MM.1S (cell line): ENCODE measurements at regions not wholly inside any gene's neighbourhood (a gene's known extent, or its start where the extent isn't known, plus 50 kb on each side); places are given as distances from the start of the nearest gene placed in this dataset.

Source experiments
- DNase-seq: peaks from one replicate; pipeline ENCODE4 v3.0.0-alpha.2; 2015
- H2AFZ ChIP-seq: fragments of 300-600 bp; sonication (generic); 2 replicates; pipeline ENCODE4 v1.6.0; 2016; ENCODE audit warnings: antibody characterized with exemption, low read length
- H3F3A ChIP-seq: fragments of 300-600 bp; sonication (generic); 2 replicates; pipeline ENCODE4 v1.6.1; 2016; ENCODE audit warnings: mild to moderate bottlenecking, antibody characterized with exemption, low read length, moderate library complexity, mixed read lengths; ENCODE audit not compliant: insufficient read depth
- H3K27ac ChIP-seq: fragments of 300-600 bp; sonication (generic); 2 replicates; pipeline ENCODE4 v1.5.1; 2016; ENCODE audit warnings: mild to moderate bottlenecking, low read length
- H3K27me3 ChIP-seq: fragments of 300-600 bp; sonication (generic); replicated peaks from 2 replicates; pipeline ENCODE4 v1.6.0; 2016; ENCODE audit warnings: low read length; ENCODE audit not compliant: insufficient read depth
- H3K36me3 ChIP-seq: fragments of 300-600 bp; sonication (generic); replicated peaks from 2 replicates; pipeline ENCODE4 v1.6.1; 2016; ENCODE audit warnings: mild to moderate bottlenecking, low read length, mixed read lengths; ENCODE audit not compliant: insufficient read depth
- H3K4me1 ChIP-seq: fragments of 300-600 bp; sonication (generic); 2 replicates; pipeline ENCODE4 v1.6.1; 2016; ENCODE audit warnings: low read length, mixed read lengths
- H3K4me2 ChIP-seq: fragments of 300-600 bp; sonication (generic); 2 replicates; pipeline ENCODE4 v1.6.0; 2016; ENCODE audit warnings: low read depth, low read length
- H3K4me3 ChIP-seq: fragments of 300-600 bp; sonication (generic); 2 replicates; pipeline ENCODE4 v1.5.1; 2016; ENCODE audit warnings: low read length, mixed read lengths
- H3K79me2 ChIP-seq: fragments of 300-600 bp; sonication (generic); 2 replicates; pipeline ENCODE4 v1.6.1; 2016; ENCODE audit warnings: mixed run types, low read length, mixed read lengths
- H3K9ac ChIP-seq: fragments of 300-600 bp; sonication (generic); 2 replicates; pipeline ENCODE4 v1.6.1; 2016; ENCODE audit warnings: low read length, mixed read lengths
- H3K9me2 ChIP-seq: fragments of 300-600 bp; sonication (generic); replicated peaks from 2 replicates; pipeline ENCODE4 v1.6.1; 2016; ENCODE audit warnings: mild to moderate bottlenecking, low read length, mixed read lengths; ENCODE audit not compliant: insufficient read depth
- H3K9me3 ChIP-seq: fragments of 300-600 bp; sonication (generic); replicated peaks from 2 replicates; pipeline ENCODE4 v1.6.1; 2016; ENCODE audit warnings: mild to moderate bottlenecking, low read length, mixed read lengths; ENCODE audit not compliant: insufficient read depth
- H4K20me1 ChIP-seq: fragments of 300-600 bp; sonication (generic); 2 replicates; pipeline ENCODE4 v1.6.1; 2016; ENCODE audit warnings: mild to moderate bottlenecking, low read length, moderate library complexity, mixed read lengths; ENCODE audit not compliant: insufficient read depth
- CTCF ChIP-seq: fragments of 300-600 bp; sonication (generic); IDR thresholded peaks from 2 replicates; pipeline ENCODE4 v1.5.1; 2016; ENCODE audit warnings: antibody characterized with exemption, low read length, mixed read lengths
- EZH2 ChIP-seq: fragments of 300-600 bp; sonication (generic); optimal IDR thresholded peaks from 2 replicates; pipeline ENCODE3; 2017; ENCODE audit warnings: low read depth, mild to moderate bottlenecking, antibody characterized with exemption, low read length, mixed read lengths
- EZH2phosphoT487 ChIP-seq: fragments of 300-600 bp; sonication (generic); IDR thresholded peaks from 2 replicates; pipeline ENCODE4 v1.6.1; 2018; ENCODE audit warnings: antibody characterized with exemption, low read length

GRCh38 chr14:105853089-105853906 lies 326.9 kb downstream of the TMEM121 start:
- no peaks in the 10 kb centered on the region for H3K36me3 ChIP-seq
- H2AFZ ChIP-seq, result no peak overlapping the region
- no peaks in the 10 kb centered on the region for H3K4me1 ChIP-seq
- H3K9me3 ChIP-seq, result no peaks in the 10 kb centered on the region
- no peak overlapping the region for H3K27ac ChIP-seq
- H3K79me2 ChIP-seq, result peaks cover 6% of the 10 kb centered on the region
- H4K20me1 ChIP-seq, result no peaks in the 10 kb centered on the region
- 0 out of 2 replicates have a peak, but pooled peaks cover 2% of the 10 kb centered on the region for H3F3A ChIP-seq
- TF ChIP-seq EZH2 (no peak), EZH2phosphoT487 (no peak), CTCF (no peak)
- no peaks in the 10 kb centered on the region for H3K27me3 ChIP-seq
- no peaks in the 10 kb centered on the region for H3K9me2 ChIP-seq
- no peak overlapping the region for H3K4me2 ChIP-seq
- DNase-seq, result no peak
- no peak overlapping the region for H3K9ac ChIP-seq
- no peak overlapping the region for H3K4me3 ChIP-seq

GRCh38 chr14:105853907-105854599 lies 327.7 kb downstream of the TMEM121 start:
- Histone ChIP-seq H3K4me2 (no peak overlapping the region), H3K4me3 (no peak overlapping the region), H4K20me1 (no peaks in the 10 kb centered on the region), H2AFZ (no peak overlapping the region), H3K9me2 (no peaks in the 10 kb centered on the region), H3K27me3 (no peaks in the 10 kb centered on the region), H3K4me1 (no peaks in the 10 kb centered on the region), H3K36me3 (no peaks in the 10 kb centered on the region), H3K79me2 (peaks cover 14% of the 10 kb centered on the region), H3F3A (peaks cover 5% of the 10 kb centered on the region), H3K9ac (no peak overlapping the region), H3K9me3 (no peaks in the 10 kb centered on the region), H3K27ac (no peak overlapping the region)
- no peak for TF ChIP-seq CTCF
- TF ChIP-seq EZH2, result no peak
- TF ChIP-seq EZH2phosphoT487, result no peak
- DNase-seq, result no peak

- Histone ChIP-seq H3K9me2 (no peaks in the 10 kb centered on the region), H3K36me3 (no peaks in the 10 kb centered on the region; the same call in 1 of the 2 replicates), H3K79me2 (peaks cover 20% of the 10 kb centered on the region), H3K27ac (no peak overlapping the region), H3K9ac (no peak overlapping the region), H3K9me3 (no peaks in the 10 kb centered on the region), H3K4me3 (no peak overlapping the region), H3F3A (peaks cover 6% of the 10 kb centered on the region), H3K4me2 (no peak overlapping the region), H3K4me1 (no peaks in the 10 kb centered on the region), H2AFZ (no peak overlapping the region), H3K27me3 (no peaks in the 10 kb centered on the region), H4K20me1 (no peaks in the 10 kb centered on the region)
- DNase-seq, result no peak
- TF ChIP-seq CTCF (no peak), EZH2 (no peak), EZH2phosphoT487 (no peak)
Observed at GRCh38 chr14:105854600-105855245, 328.3 kb downstream of the TMEM121 start.
